ENCODE measurements at regions not wholly inside any gene's neighbourhood (a gene's known extent, or its start where the extent isn't known, plus 50 kb on each side); places are given as distances from the start of the nearest gene placed in this dataset.

DNA sequence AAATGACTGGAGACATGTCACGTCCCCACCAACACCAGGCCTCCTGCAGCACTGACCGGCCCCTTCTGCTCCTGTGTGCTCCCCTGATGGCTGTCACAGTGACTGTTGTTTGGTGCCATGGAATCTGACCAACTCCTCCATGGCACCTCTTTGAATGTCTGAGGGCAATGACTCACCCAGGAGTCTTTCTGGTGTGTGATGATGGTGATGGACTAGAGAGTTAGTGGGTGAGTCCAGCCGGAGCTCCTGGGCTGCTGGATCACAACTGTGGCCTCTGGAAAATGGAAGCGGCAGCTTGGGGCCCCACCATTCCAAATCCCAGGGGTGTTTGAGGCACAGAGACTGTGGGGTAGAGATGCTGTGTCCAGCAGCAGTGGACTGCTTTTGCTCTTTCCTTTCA, 133.3 kb downstream of the TFAP2C start:
- no peak for TF ChIP-seq EZH2phosphoT487 (IDR thresholded peaks at IDR 0.05; ENCODE audit: borderline replicate concordance, low read depth, low read length)
- TF ChIP-seq, protein P1, sequence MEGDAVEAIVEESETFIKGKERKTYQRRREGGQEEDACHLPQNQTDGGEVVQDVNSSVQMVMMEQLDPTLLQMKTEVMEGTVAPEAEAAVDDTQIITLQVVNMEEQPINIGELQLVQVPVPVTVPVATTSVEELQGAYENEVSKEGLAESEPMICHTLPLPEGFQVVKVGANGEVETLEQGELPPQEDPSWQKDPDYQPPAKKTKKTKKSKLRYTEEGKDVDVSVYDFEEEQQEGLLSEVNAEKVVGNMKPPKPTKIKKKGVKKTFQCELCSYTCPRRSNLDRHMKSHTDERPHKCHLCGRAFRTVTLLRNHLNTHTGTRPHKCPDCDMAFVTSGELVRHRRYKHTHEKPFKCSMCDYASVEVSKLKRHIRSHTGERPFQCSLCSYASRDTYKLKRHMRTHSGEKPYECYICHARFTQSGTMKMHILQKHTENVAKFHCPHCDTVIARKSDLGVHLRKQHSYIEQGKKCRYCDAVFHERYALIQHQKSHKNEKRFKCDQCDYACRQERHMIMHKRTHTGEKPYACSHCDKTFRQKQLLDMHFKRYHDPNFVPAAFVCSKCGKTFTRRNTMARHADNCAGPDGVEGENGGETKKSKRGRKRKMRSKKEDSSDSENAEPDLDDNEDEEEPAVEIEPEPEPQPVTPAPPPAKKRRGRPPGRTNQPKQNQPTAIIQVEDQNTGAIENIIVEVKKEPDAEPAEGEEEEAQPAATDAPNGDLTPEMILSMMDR (conservative IDR thresholded peaks at IDR 0.05; ENCODE audit: low read length): no peak
- BruUV-seq (replicated peaks): no TSS peak
- H3K4me3 ChIP-seq (ENCODE audit: low read depth, low read length, poor library complexity, severe bottlenecking): no peak overlapping the region
- H3K27ac ChIP-seq (ENCODE audit: low read depth, low read length, poor library complexity, severe bottlenecking): no peak overlapping the region
- H3K4me2 ChIP-seq (ENCODE audit: low read length): no peak overlapping the region
- CTCF ChIA-PET (ENCODE audit: unreplicated experiment): no interaction called here
- no peaks in the 10 kb centered on the region for H3K79me2 ChIP-seq (ENCODE audit: insufficient read depth, low read depth, low read length)
- no peak for DNase-seq (ENCODE audit: low spot score)
- no peaks in the 10 kb centered on the region for H3K9me2 ChIP-seq (ENCODE audit: insufficient read depth, low read length)
- H2AFZ ChIP-seq (ENCODE audit: low read length): no peak overlapping the region
- POLR2A ChIA-PET: no interaction called here
- no peaks in the 10 kb centered on the region for H3K36me3 ChIP-seq (ENCODE audit: insufficient read depth, low read length)
- intact Hi-C loops (cut with micrococcal nuclease; ENCODE audit: unreplicated experiment): no loop called here
- no peaks in the 10 kb centered on the region for H3K9me3 ChIP-seq (ENCODE audit: low read length)
- no peaks in the 10 kb centered on the region for H3K4me1 ChIP-seq (ENCODE audit: insufficient read depth, low read length, poor library complexity, severe bottlenecking)
- no peaks in the 10 kb centered on the region for H4K20me1 ChIP-seq (ENCODE audit: insufficient read depth, low read length)

- TF ChIP-seq EZH2phosphoT487 (IDR thresholded peaks at IDR 0.05; ENCODE audit: borderline replicate concordance, low read depth, low read length): no peak
- TF ChIP-seq, protein P1 (conservative IDR thresholded peaks at IDR 0.05; ENCODE audit: low read length): no peak
- no peak overlapping the region for H3K4me2 ChIP-seq (ENCODE audit: low read length)
- no peaks in the 10 kb centered on the region for H3K36me3 ChIP-seq (ENCODE audit: insufficient read depth, low read length)
- H4K20me1 ChIP-seq (ENCODE audit: insufficient read depth, low read length): no peaks in the 10 kb centered on the region
- intact Hi-C loops (cut with micrococcal nuclease; ENCODE audit: unreplicated experiment): no loop called here
- H3K9me3 ChIP-seq (ENCODE audit: low read length): no peaks in the 10 kb centered on the region
- H2AFZ ChIP-seq (ENCODE audit: low read length): no peak overlapping the region
- no peaks in the 10 kb centered on the region for H3K4me1 ChIP-seq (ENCODE audit: insufficient read depth, low read length, poor library complexity, severe bottlenecking)
- no TSS peak for BruUV-seq (replicated peaks)
- ChIA-PET CTCF (ENCODE audit: unreplicated experiment) (no interaction called here), POLR2A (interaction anchor here (0.6 kb wide), 1 partner anchor 74 kb away, joined by 3 read pairs; no protein-coding TSS in a partner anchor)
- H3K4me3 ChIP-seq (ENCODE audit: low read depth, low read length, poor library complexity, severe bottlenecking): no peak overlapping the region
- no peaks in the 10 kb centered on the region for H3K79me2 ChIP-seq (ENCODE audit: insufficient read depth, low read depth, low read length)
- DNase-seq (ENCODE audit: low spot score): no peak
- H3K9me2 ChIP-seq (ENCODE audit: insufficient read depth, low read length): no peaks in the 10 kb centered on the region
- no peak overlapping the region for H3K27ac ChIP-seq (ENCODE audit: low read depth, low read length, poor library complexity, severe bottlenecking)
These were observed 133.7 kb downstream of the TFAP2C start for GRCh38 chr20:56762829-56763228.

GRCh38 chr20:56764671-56765070, 135.6 kb downstream of the TFAP2C start:
- H4K20me1 ChIP-seq (ENCODE audit: insufficient read depth, low read length): no peaks in the 10 kb centered on the region
- H3K4me2 ChIP-seq (ENCODE audit: low read length): no peak overlapping the region
- no peak for DNase-seq (ENCODE audit: low spot score)
- intact Hi-C loops (cut with micrococcal nuclease; ENCODE audit: unreplicated experiment): no loop called here
- no peaks in the 10 kb centered on the region for H3K9me2 ChIP-seq (ENCODE audit: insufficient read depth, low read length)
- no peaks in the 10 kb centered on the region for H3K4me1 ChIP-seq (ENCODE audit: insufficient read depth, low read length, poor library complexity, severe bottlenecking)
- no peak overlapping the region for H3K4me3 ChIP-seq (ENCODE audit: low read depth, low read length, poor library complexity, severe bottlenecking)
- no peaks in the 10 kb centered on the region for H3K36me3 ChIP-seq (ENCODE audit: insufficient read depth, low read length)
- H3K9me3 ChIP-seq (ENCODE audit: low read length): no peaks in the 10 kb centered on the region
- TF ChIP-seq, protein P1 (conservative IDR thresholded peaks at IDR 0.05; ENCODE audit: low read length): no peak
- TF ChIP-seq EZH2phosphoT487 (IDR thresholded peaks at IDR 0.05; ENCODE audit: borderline replicate concordance, low read depth, low read length): no peak
- H3K27ac ChIP-seq (ENCODE audit: low read depth, low read length, poor library complexity, severe bottlenecking): no peak overlapping the region
- no TSS peak for BruUV-seq (replicated peaks)
- H2AFZ ChIP-seq (ENCODE audit: low read length): no peak overlapping the region
- H3K79me2 ChIP-seq (ENCODE audit: insufficient read depth, low read depth, low read length): no peaks in the 10 kb centered on the region
- ChIA-PET POLR2A (no interaction called here), CTCF (ENCODE audit: unreplicated experiment) (no interaction called here)

All from OCI-LY7 (cell line).